HG03558 (cell line): ENCODE measurements at regions not wholly inside any gene's neighbourhood (a gene's known extent, or its start where the extent isn't known, plus 50 kb on each side); places are given as distances from the start of the nearest gene placed in this dataset.
"Not testable (repeated sequence)": the region's sequence is repeated elsewhere in the genome, so short reads cannot be mapped to it uniquely, and the experiment has no call there.

Source experiments
- ATAC-seq: cut with Tn5 transposase; IDR thresholded peaks from one replicate; pipeline ENCODE4 v1.9.1; 2021; ENCODE audit warnings: moderate number of reproducible peaks; ENCODE audit not compliant: unreplicated experiment; ENCODE audit errors: extremely low read depth

- no peak for ATAC-seq
Observed at GRCh38 chr4:17030543-17030942, 132.1 kb upstream of the LDB2 start.

DNA sequence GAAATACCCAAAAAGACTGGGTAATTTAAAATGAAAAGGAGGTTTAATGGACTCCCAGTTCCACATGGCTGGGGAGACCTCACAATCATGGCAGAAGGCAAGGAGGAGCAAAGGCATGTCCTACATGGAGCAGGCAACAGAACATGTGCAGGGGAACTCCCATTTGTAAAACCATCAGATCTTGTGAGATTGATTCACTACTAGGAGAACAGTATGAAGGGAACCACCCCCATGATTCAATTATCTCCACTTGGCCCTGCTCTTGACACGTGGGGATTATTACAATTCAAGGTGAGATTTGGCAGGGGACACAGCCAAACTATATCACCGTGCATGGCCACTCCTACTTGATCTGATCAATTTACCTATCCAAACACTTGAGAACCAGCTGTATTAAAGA lies 131.5 kb upstream of the LDB2 start:
- no peak for ATAC-seq

DNA sequence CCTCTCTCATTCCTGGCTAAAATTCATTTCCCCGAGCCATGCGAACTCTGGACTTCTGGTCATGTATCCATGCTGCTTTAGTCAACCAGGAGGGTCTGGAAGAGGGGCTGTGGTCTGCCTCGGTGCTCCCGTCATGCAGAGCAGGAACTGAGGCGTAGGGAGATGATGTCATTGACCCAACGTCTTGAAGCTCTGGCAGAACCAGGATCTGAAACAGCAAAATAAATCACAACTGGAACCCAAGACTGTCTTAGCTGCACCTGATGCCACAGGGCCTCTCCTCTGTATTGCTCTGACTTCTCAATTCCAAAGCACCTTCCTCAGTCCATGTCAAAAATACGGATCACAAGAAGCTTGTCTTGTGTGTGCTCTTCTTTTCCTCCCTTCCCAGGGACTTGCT lies 131.0 kb upstream of the LDB2 start:
- ATAC-seq = no peak

DNA sequence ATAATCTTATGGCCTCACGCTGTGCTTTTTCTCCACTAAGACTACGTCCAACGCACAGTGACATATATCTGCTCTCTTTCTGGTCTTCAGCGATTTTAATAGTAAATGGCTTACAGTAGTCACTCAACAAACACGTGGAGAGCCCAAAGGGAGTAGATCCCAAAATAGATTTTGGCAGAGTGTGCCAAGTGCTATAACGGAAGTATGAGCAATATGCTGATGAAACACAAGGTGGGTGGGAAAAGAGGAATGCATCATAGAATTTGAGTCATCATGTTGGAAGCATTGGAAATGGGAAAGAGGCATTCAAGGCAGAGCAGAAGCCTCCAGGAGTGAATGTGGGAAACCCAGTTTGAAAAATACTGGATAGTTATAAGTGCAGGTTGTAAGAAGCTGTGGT lies 129.1 kb upstream of the LDB2 start:
- ATAC-seq = no peak

DNA sequence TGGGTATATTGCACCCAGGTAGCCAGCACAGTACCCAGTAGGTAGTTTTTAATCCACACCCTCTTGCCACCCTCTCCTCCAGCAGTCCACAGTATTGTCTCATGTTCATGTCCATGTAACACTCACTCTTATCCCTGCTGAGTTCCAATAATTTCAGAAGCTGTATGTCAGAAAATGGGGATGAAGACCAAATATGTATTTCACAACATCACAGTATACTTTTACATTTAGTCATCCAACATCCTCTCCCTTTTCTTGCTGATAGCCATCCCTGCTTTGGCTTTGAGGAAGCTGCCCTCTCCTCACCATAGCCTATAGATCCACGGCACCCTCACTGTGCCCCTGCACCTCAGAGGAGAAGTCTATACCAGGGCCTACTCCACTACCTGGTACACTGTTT lies 126.0 kb upstream of the LDB2 start:
- no peak for ATAC-seq

DNA sequence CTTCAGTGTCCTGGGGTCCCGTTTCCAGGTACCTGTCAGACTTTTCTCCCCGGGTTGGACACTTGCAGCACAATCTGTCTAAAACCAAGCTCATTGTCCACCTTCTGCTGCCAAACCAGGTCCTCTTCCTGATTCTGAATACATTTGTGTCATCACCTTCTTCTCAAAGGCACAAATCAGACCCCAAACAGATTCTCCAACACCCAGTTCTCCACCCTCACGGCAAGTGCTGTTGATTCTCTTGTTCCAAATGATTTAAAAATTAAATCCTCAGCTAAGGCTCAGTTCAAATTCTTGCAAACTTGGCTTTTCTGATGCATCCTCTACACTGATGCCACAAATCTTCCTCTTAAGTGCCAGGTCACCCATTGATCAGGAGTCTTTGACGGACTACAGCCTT lies 122.5 kb upstream of the LDB2 start:
- no peak for ATAC-seq

GRCh38 chr4:17020451-17020850 lies 122.0 kb upstream of the LDB2 start:
- ATAC-seq = no peak

DNA sequence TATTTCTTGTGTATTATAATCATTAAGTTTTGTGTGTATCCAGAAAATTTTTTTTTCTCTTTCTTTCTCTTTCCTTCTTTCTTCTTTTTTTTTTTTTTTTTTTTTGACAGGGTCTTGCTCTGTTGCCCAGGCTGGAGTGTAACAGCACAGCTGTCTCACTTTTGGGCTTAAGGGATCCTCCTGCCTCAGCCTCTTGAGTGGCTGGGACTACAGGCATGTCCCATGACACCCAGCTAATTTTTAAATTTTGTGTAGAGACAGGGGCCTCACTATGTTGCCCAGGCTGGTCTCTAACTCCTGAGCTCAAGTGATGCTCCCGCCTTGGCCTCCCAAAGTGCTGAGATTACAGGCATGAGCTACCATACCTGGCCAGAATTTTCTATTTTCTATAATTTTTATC lies 120.2 kb upstream of the LDB2 start:
- not testable (repeated sequence) for ATAC-seq

DNA sequence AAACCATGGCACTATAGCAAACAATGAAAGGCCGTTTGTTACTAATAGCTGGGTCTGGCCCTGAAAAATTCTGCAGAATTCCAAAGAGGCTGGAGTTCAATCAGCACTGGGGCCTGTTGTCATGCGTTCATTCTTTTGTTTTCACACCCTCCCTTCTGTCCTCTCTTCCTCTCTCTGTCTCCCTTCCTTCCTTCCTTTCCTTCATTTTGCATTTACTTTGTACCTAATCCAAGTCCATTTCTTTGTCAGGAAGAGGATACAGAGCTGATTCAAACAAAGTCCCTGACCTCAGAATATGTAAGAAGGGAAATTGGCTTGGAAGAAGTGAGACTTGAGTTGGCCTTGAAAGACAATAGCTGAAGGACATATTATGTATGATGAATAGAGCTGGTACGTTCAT lies 119.6 kb upstream of the LDB2 start:
- ATAC-seq = no peak

DNA sequence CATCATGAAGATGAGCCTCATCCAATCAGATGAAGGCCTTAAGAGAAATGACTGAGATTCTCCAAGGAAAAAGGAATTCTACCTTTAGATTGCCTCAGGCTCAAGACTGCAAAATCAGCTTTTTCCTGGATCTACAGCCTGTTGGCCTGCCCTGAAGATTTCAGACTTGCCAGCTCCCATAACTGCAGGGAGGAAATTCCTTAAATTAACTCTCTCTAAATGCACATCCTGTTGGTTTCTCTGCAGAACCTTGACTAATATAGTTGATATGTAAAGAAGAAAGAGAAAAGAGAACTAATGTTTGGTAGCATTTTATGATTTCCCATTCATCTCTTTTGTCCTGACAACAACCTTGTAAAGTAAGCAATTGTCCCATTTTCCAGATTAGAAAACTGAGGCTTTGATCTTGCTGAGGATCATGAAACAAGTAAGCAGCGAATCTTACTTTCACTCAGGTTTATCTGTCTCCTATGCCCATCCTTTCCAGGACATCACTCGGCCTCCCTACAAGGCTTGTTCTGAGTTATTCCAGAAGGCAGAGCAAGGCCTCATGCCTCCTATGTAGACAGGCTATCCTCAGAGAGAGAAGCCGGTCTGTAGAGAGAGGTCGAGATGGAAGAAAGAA lies 115.0 kb upstream of the LDB2 start:
- ATAC-seq = no peak

- ATAC-seq = no peak
Observed at GRCh38 chr4:17012451-17012850, 114.0 kb upstream of the LDB2 start.

- ATAC-seq = no peak
Observed at GRCh38 chr4:17010426-17011087, 112.1 kb upstream of the LDB2 start.

DNA sequence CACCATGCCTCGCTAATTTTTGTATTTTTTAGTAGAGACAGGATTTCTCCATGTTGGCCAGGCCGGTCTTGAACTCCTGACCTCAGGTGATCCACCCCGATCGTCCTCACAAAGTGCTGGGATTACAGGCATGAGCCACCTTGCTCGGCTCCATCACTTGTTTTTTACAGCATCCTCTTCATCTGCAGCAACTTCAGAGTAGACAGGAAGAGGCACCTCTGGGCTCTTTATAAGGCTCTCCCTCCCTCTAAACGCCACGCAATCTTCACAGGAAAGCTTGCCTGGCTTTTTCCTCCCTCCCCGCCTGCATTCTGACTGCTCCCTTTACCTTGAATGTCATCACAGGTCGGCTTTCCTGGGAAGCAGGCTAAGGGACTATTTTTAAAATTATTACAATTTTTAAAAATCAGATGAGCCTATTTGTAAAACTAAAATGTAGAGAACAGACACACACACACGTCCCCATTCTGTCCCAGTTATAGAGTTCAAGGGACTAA lies 111.5 kb upstream of the LDB2 start:
- ATAC-seq = no peak

- no peak for ATAC-seq
Observed at GRCh38 chr4:17008834-17009345, 110.4 kb upstream of the LDB2 start.

GRCh38 chr4:17003606-17004392 lies 105.4 kb upstream of the LDB2 start:
- ATAC-seq = not testable (repeated sequence)

DNA sequence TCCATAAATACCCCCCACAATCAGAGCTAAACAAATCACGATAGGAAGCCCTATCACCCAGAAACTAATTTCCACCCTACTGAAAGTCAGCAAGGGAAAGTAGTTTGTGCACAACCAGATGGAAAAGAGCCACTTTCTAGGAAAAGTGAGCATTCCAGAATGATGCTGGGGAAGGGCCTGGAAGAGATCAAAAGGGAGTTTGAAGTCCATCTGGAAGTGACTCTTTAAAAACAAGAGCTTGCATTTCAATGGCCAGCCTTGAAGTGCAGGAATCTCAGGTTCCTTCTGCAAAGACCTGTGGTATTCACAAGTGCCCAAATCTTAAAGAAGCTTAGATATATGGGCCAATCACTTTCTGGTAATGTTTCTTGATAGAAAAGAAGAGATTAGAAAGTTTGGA lies 97.0 kb upstream of the LDB2 start:
- no peak for ATAC-seq

GRCh38 chr4:16993956-16994840 lies 95.8 kb upstream of the LDB2 start:
- no peak for ATAC-seq

DNA sequence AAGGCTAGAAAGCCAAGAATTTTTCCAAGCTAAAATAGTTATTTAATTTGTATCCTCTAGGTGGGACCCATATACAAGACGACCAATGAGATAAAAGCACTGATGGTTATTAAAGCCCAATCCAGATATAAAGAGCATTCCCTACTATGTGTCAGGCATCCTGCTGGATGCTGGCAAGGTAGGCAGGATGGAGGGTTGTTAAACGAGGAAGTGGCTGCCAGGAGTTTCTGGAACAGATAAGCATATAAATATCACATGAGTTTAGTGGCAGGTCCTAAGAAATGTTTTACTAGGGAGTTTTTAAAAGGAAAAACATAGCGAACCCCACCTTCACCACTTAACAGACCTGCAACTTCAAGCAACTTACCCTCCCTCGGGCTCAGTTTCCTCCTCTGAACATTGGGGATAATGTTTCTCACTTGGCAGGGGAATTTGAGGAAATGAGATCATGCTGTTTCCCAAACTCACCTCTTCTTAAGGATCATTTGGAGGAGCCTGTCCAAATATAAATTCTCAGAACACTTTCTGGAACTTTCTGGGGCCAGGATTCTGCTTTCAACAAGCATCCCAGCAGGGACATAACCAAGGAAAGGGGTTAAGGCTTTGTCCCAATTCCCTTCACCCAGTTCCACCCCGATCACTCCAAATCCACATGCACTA lies 94.3 kb upstream of the LDB2 start:
- ATAC-seq = no peak

GRCh38 chr4:16991450-16991849 lies 93.0 kb upstream of the LDB2 start:
- no peak for ATAC-seq

GRCh38 chr4:16989371-16989770 lies 90.9 kb upstream of the LDB2 start:
- no peak for ATAC-seq
